ENCODE measurements at regions not wholly inside any gene's neighbourhood (a gene's known extent, or its start where the extent isn't known, plus 50 kb on each side); places are given as distances from the start of the nearest gene placed in this dataset.
"Not testable (repeated sequence)": the region's sequence is repeated elsewhere in the genome, so short reads cannot be mapped to it uniquely, and the experiment has no call there.

GRCh38 chr17:63287006-63287405 lies 159.1 kb downstream of the CYB561 start:
- not testable (repeated sequence) for TF ChIP-seq POLR2AphosphoS5, EP300, CTCF, POLR2A (IDR thresholded peaks at IDR 0.05)
